ENCODE measurements at regions not wholly inside any gene's neighbourhood (a gene's known extent, or its start where the extent isn't known, plus 50 kb on each side); places are given as distances from the start of the nearest gene placed in this dataset.

DNA sequence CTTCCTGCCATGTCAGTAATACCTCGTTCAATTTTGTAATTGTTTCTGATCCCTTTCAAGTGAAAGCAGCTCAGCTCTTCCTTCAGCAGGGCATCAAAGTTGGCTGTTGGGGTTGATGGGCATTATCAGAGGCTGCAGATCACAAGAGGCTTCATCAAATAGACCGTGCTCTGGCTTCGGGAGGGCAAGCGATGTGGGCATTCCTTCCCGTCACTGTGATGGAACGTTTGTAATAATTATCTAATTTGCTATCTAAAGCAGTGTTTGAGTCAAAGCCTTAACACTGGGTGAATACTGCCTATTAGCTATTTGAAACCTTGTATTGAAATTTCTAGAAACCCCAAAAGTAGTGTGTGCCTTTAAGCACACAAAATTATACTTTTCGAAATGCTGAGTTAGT lies 170.1 kb downstream of the OTUD1 start:
- no peak overlapping the region for H3K27ac ChIP-seq
- TF ChIP-seq CTCF (conservative IDR thresholded peaks at IDR 0.05) (no peak), ZFX (IDR thresholded peaks at IDR 0.05) (no peak)

GRCh38 chr10:23610626-23611307 lies 171.9 kb downstream of the OTUD1 start:
- TF ChIP-seq CTCF (conservative IDR thresholded peaks at IDR 0.05): no peak
- no peak for TF ChIP-seq ZFX (IDR thresholded peaks at IDR 0.05)
- no peak overlapping the region for H3K27ac ChIP-seq

DNA sequence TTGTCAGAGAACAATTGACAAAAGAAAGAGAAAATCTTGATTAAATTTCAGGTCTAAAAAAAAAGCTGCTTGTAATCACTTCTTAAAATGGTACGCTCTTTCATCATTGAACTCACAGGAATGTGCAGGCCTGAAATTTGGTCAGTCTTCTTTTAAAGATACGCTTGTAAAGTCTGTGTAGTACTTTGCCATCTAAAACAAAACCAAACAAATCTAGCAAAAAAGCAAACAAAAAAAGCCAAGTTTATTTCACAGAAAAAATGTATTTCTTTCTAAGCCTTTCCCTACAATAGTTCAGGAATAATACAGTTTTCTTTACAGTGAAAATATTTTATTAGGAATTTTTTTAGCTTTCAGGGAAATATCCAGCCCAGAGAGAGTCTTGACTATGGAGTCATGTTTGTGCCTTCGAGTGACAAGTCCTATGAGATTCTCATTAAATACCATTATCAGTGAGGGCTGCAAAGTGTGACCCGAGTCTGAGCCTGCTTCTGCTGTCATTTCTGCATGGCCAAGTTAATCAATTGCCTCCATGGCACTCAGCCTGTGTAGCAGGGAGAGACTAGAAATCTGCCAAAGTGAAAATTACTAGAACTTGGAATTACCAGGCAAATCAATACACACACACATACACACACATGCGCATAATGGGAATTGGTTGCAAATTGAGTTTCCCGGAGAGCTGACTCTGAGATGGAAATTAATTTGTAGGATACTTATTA lies 172.6 kb downstream of the OTUD1 start:
- TF ChIP-seq CTCF (conservative IDR thresholded peaks at IDR 0.05): no peak
- no peak for TF ChIP-seq ZFX (IDR thresholded peaks at IDR 0.05)

DNA sequence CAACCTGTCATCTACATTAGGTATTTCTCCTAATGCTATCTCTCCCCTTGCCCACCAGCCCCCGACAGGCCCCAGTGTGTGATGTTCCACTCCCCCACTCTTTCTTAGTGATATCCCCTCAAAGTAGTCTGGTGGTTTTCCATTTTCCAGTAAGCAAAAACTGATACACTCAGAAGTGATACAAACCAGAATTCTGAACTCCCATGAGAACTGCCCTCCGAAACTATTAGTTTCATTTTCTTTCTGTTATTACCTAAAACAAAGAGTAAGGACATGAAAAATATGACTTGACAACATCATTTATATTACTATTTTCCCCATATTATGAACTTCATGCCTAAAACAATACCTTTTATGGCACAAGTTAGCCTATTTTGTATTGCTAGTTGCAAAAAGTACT lies 175.0 kb downstream of the OTUD1 start:
- TF ChIP-seq CTCF (conservative IDR thresholded peaks at IDR 0.05) (no peak), ZFX (IDR thresholded peaks at IDR 0.05) (no peak)
- no peak overlapping the region for H3K27ac ChIP-seq

More for the DNA sequence above, 172.6 kb downstream of the OTUD1 start:
- H3K27ac ChIP-seq: no peak overlapping the region

- TF ChIP-seq ZFX (IDR thresholded peaks at IDR 0.05): no peak
- no peak for TF ChIP-seq CTCF (conservative IDR thresholded peaks at IDR 0.05)
- no peak overlapping the region for H3K27ac ChIP-seq
These were observed 175.6 kb downstream of the OTUD1 start for GRCh38 chr10:23614483-23614882.

DNA sequence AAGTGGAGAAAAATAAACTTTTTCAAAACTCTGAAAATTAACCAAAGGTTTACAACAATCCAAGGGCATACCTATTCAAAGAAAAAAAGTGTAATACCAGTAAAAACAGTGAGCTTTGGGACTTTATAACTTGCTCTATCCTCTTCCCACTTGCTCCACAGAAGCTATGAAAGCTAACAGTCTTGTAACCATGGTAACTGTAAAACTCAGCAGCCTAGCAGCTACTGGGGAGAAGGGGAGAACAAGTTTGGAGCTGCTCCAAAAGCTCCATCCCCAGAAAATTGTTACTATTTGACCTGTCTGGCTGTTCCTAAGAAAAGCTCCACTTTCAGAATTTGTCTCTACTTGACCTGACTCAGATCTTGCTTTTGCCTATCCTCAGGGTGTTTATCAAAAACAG lies 191.5 kb downstream of the OTUD1 start:
- H3K27ac ChIP-seq: no peak overlapping the region
- TF ChIP-seq ZFX (IDR thresholded peaks at IDR 0.05) (no peak), CTCF (conservative IDR thresholded peaks at IDR 0.05) (no peak)

DNA sequence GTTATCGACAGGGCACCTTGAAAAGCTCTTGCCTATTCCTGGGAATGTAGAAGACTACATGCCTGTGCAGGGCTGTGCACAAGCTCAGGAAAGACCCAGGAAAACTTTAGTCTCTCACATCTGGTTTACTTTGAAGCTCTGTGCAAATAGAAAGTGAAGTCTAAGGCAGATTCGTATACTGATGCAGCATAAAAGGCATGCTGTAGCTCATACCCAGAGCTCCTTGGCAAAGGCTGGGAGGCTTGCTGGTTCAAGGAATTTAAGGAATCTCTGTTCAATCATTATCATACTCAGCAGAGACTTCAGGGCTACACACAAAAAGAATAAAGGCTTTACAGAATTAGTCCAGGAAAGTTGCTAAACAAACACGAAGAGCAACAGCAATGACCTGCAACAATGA lies 192.0 kb downstream of the OTUD1 start:
- H3K27ac ChIP-seq: no peak overlapping the region
- no peak for TF ChIP-seq CTCF (conservative IDR thresholded peaks at IDR 0.05)
- no peak for TF ChIP-seq ZFX (IDR thresholded peaks at IDR 0.05)

Data from C4-2B (cell line).